GM12873 (cell line): ENCODE measurements at regions not wholly inside any gene's neighbourhood (a gene's known extent, or its start where the extent isn't known, plus 50 kb on each side); places are given as distances from the start of the nearest gene placed in this dataset.

Experiments used
- TF ChIP-seq, protein P1 (sequence below): IDR thresholded peaks from 2 replicates; pipeline ENCODE4 v1.5.1; 2012; ENCODE audit warnings: low read depth, mild to moderate bottlenecking, moderate library complexity, low read length, control low read depth; ENCODE audit not compliant: insufficient read depth; ENCODE audit errors: missing control alignments

DNA sequence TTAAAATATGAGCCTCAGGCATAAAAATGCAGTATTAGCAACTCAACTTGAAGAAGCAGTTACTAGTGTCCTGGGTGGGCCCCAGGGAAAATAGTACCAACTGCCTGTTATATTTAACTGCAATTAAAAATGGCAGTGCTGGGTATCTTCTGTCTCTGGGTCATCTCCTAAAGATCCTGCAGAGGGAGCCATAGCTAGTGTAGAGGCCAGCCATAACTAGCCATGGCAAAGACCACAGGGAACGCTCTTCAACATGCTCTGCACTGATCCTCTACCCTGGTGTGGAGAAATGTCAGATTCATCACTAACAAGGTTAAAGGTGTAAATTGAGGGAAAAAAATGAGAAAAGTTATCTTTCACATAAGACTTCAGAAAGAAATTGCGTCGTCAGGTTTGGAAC lies 181.3 kb downstream of the SNRPN start:
- TF ChIP-seq, protein P1, sequence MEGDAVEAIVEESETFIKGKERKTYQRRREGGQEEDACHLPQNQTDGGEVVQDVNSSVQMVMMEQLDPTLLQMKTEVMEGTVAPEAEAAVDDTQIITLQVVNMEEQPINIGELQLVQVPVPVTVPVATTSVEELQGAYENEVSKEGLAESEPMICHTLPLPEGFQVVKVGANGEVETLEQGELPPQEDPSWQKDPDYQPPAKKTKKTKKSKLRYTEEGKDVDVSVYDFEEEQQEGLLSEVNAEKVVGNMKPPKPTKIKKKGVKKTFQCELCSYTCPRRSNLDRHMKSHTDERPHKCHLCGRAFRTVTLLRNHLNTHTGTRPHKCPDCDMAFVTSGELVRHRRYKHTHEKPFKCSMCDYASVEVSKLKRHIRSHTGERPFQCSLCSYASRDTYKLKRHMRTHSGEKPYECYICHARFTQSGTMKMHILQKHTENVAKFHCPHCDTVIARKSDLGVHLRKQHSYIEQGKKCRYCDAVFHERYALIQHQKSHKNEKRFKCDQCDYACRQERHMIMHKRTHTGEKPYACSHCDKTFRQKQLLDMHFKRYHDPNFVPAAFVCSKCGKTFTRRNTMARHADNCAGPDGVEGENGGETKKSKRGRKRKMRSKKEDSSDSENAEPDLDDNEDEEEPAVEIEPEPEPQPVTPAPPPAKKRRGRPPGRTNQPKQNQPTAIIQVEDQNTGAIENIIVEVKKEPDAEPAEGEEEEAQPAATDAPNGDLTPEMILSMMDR: peak; percentile 28

DNA sequence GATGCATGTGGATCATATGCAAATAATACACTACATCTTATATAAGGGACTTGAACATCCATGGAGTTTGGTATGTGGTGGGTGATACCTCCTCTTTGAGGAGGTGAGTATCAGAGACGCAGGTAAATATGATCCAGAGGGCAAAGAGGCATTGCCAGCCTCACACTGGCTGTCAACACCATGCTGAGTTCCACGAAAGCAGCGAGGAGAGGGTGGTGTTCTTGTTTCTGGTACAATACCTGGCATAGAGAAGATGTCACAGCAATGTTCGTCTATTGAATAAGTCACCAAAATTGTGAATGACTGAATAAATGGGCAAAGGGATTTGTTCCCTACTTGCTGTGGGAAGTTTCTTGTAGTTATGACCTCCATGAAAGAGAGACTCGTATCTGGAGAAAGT lies 182.2 kb downstream of the SNRPN start:
- TF ChIP-seq, protein P1: no peak

DNA sequence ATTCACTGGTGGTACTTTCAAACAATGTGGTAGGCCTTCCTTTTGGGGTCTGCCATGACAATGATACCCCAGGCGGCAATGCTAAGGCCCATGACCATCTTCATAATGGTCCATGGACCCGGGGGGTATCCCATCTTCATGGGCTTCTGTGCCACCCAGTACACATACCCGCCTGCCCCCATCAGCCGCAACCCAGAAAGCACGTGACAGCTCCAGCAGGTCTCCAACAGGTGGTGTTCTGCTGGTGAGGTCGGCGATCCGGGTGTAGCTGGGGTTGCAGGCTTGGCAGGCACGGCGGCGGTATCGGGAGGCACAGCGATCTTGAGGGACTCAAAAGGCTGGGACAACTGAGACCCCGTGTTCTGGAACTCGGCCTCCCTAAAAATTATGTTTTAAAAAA lies 214.5 kb downstream of the SNRPN start:
- TF ChIP-seq, protein P1: no peak

DNA sequence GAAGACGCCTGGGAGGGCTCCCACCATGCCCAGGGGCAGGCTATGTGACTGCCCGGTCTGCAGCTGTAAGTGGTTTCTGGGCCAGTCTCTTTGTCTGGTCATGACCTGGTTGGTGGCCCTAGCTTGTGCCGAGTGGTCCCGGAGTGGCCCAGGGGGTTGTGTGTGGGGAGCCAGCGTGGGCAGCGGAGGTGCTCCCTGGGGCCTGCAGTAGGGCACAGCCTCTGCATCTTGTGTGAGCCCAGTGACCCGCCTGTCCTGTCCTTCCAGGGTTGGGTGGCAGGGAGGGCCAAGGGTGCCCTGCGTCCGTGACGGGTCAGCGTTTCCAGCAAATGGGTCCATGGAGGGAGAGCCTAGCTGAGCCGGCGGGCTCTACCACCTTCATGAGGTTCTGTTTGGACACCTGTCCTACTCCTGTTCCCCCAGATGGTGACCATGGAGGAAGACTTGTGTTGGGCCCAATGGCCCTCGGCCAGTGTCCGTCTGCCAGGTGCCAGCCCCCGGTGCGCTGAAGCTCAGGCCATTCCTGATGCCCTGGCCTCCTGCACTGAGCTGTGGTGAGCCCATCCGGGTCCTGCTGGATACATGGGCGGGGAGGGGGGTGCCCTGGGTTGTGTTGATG lies 215.4 kb downstream of the SNRPN start:
- TF ChIP-seq, protein P1: no peak

DNA sequence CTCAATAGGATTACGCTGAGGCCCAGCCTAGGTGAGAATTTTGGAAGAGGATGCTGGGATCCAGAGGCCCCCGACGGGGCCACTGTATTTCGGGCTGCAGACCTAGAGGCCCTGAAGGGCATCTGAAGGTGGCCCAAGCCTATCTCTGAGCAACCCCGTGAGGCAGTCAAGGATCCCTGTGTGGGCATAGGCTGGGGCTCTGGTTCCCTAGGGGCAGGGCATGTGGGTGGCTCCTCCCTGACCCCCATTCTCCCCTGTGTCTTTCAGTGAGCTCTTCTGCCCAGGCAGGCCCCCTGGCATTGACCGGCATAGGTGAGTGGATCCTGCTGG lies 216.0 kb downstream of the SNRPN start:
- TF ChIP-seq, protein P1: no peak

DNA sequence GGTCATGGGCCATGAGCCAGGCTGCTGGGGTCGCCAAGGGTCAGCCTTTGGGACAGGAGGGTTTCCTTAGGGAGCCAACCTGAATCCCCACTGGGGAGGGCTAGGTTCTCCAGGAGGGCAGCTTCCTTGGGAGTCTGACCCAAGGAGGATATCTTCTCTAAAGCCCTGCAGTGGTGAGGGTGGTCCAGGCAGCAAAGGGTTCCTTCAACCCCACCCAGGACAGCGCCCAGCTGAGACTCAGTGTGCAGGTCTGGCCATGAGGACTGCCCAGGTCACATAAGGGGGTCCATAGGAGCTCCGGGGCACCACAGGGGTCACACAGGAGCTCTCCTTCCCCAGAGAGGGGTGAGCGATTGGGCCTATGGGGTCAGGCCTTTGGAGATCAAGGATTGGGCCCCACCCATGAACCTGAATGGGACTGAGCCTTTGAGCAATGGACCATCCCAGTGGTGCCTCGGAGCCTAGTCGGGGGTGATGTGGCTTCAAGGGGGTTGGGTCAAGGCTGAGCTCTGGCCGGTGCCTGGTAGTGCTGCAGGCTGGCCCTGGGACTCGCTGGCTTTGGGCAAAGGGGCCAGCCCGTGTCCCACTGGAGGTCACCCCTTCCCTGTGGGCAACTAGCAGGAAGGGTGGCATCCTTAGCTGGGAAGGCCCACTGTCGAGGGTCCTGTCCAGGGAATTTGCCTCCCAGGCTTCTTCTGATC lies 216.5 kb downstream of the SNRPN start:
- TF ChIP-seq, protein P1: no peak

DNA sequence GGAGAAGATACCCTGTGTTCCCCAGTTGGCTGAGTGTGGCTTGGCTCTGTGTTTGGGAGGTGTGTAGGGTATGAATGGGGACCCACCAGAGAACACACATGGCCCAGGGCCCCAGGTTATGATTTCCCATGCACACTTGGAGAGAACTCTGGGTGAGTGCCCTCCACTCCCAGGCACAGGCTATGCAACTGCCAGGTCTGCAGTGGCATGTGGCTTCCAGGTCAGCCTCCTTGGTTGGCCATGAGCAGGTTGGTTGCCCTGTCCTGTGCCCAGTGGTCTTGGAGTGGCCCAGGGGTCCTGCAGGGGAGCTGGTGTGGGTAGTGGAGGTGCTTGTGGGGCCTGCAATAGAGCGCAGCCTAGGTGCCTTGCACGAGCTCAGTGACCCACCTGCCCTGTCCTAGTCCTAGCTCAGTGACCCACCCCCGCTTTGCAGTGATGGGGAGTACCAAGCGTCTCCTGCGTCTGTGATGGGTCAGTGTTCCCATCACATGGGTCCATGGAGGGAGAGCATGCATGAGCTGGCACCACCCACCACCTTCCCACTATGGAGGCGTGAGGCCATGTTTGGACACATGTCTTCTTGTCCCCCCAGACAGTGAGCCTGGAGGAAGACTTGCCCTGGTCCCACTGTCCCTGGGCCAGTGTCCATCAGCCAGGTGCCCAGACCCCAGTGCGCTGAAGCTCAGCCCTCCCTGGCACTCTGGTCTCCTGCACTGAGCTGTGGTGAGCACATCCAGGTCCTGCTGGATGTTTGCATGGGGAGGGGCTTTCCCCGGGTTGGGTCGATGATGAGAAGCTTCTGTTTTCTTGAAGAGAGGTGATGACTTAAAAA lies 217.3 kb downstream of the SNRPN start:
- TF ChIP-seq, protein P1: no peak
